ENCODE measurements at regions not wholly inside any gene's neighbourhood (a gene's known extent, or its start where the extent isn't known, plus 50 kb on each side); places are given as distances from the start of the nearest gene placed in this dataset.

DNA sequence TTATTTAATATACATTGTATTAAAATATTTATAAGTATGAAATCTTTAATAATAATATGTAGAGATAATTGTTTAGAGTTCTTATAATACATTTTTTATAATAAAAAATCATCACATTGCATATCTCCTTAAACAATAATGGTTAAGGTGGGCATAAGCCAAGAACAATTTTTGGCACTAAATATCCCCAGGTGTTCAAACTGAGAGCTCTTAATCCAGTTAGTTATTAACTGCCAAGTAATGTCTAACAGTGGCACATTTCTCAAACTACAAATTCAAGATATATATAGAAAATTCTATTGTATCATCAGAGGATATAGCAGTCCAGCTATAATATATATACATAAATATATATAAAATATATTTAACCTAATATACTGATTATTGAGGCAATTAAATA lies 680.8 kb downstream of the SI start:
- H3K27ac ChIP-seq (ENCODE audit: low read length in 2 of 2), result no peak overlapping the region
- TF ChIP-seq EZH2 (IDR thresholded peaks at IDR 0.05; ENCODE audit: borderline replicate concordance, insufficient read depth, low read depth, low read length, poor library complexity, severe bottlenecking), result no peak
- TF ChIP-seq, protein P1, sequence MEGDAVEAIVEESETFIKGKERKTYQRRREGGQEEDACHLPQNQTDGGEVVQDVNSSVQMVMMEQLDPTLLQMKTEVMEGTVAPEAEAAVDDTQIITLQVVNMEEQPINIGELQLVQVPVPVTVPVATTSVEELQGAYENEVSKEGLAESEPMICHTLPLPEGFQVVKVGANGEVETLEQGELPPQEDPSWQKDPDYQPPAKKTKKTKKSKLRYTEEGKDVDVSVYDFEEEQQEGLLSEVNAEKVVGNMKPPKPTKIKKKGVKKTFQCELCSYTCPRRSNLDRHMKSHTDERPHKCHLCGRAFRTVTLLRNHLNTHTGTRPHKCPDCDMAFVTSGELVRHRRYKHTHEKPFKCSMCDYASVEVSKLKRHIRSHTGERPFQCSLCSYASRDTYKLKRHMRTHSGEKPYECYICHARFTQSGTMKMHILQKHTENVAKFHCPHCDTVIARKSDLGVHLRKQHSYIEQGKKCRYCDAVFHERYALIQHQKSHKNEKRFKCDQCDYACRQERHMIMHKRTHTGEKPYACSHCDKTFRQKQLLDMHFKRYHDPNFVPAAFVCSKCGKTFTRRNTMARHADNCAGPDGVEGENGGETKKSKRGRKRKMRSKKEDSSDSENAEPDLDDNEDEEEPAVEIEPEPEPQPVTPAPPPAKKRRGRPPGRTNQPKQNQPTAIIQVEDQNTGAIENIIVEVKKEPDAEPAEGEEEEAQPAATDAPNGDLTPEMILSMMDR (IDR thresholded peaks at IDR 0.05), result no peak

DNA sequence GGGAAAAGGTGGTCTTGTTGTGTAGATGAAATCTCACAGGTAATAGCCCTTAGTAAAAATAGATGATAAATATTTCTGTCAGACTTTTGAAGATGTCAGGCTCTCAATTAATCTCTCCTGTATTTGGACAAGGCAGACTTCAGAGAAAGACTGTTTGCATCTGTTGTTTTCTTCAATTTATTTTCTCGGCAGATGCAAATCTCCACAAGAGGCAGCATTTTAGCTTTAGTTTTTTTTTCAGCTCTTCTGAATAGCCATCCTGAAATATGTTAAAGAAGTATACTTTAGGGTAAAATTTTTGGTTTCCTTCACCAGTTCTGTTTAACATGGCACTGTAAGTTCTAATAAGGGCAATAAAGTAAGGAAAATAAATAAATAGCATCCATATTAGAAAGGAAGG lies 685.1 kb downstream of the SI start:
- Histone ChIP-seq H2AFZ (ENCODE audit: insufficient read depth, low read depth, low read length, poor library complexity, severe bottlenecking) (no peak overlapping the region), H3K4me1 (ENCODE audit: control insufficient read depth in 2 of 2, insufficient read depth in 2 of 2, low read length in 2 of 2) (no peaks in the 10 kb centered on the region), H3K79me2 (ENCODE audit: control insufficient read depth, insufficient read depth, low read length) (no peaks in the 10 kb centered on the region), H3K27ac (ENCODE audit: low read length in 2 of 2) (no peak overlapping the region), H3K27me3 (replicated peaks in 1 of 4; ENCODE audit: control extremely low read depth in 1 of 4, control insufficient read depth in 3 of 4, insufficient read depth in 4 of 4, low read length in 3 of 4) (no peaks in the 10 kb centered on the region), H3K9me3 (ENCODE audit: control extremely low read depth in 1 of 3, control insufficient read depth in 2 of 3, insufficient read depth in 1 of 3, low read length in 2 of 3) (no peaks in the 10 kb centered on the region), H3K4me2 (replicated peaks; ENCODE audit: low read depth, low read length, poor library complexity, severe bottlenecking) (no peak overlapping the region), H3K36me3 (replicated peaks in 1 of 2; ENCODE audit: control extremely low read depth in 1 of 2, control insufficient read depth in 1 of 2, extremely low read depth in 1 of 2, insufficient read depth in 2 of 2, low read length in 1 of 2) (no peaks in the 10 kb centered on the region), H4K20me1 (ENCODE audit: control insufficient read depth, insufficient read depth, low read length, poor library complexity, severe bottlenecking) (no peaks in the 10 kb centered on the region), H3K9ac (ENCODE audit: low read length) (no peak overlapping the region), H3K4me3 (ENCODE audit: control extremely low read depth in 1 of 5, extremely low read depth in 1 of 5, insufficient read depth in 1 of 5, low read depth in 2 of 5, low read length in 4 of 5) (no peak overlapping the region)
- DNase-seq (no peak), ATAC-seq (ENCODE audit: low read depth) (no peak)
- no peak overlapping the region for H3K4me3 Mint-ChIP-seq
- H3K27me3 Mint-ChIP-seq, result no peaks in the 10 kb centered on the region
- WGBS (ENCODE audit: insufficient coverage), result no CpG with 5 or more reads among the region's 1 CpG
- H3K9me3 Mint-ChIP-seq (ENCODE audit: insufficient read depth), result peaks cover 5% of the 10 kb centered on the region
- POLR2A ChIA-PET, result no interaction called here
- CTCF ChIA-PET, result no interaction called here
- no peak overlapping the region for H3K27ac Mint-ChIP-seq
- intact Hi-C loops (cut with micrococcal nuclease), result no loop called here
- H3K4me1 Mint-ChIP-seq, result no peaks in the 10 kb centered on the region
- TF ChIP-seq, protein P1 (IDR thresholded peaks at IDR 0.05), result no peak
- TF ChIP-seq EZH2 (IDR thresholded peaks at IDR 0.05; ENCODE audit: borderline replicate concordance, insufficient read depth, low read depth, low read length, poor library complexity, severe bottlenecking), result no peak

More for the DNA sequence above, 680.8 kb downstream of the SI start:
- no peak overlapping the region for H3K4me3 Mint-ChIP-seq
- Histone ChIP-seq H3K9ac (ENCODE audit: low read length) (no peak overlapping the region), H3K36me3 (replicated peaks in 1 of 2; ENCODE audit: control extremely low read depth in 1 of 2, control insufficient read depth in 1 of 2, extremely low read depth in 1 of 2, insufficient read depth in 2 of 2, low read length in 1 of 2) (no peaks in the 10 kb centered on the region), H4K20me1 (ENCODE audit: control insufficient read depth, insufficient read depth, low read length, poor library complexity, severe bottlenecking) (no peaks in the 10 kb centered on the region), H2AFZ (ENCODE audit: insufficient read depth, low read depth, low read length, poor library complexity, severe bottlenecking) (no peak overlapping the region), H3K9me3 (ENCODE audit: control extremely low read depth in 1 of 3, control insufficient read depth in 2 of 3, insufficient read depth in 1 of 3, low read length in 2 of 3) (peaks cover 0 to 5% (median 0%) of the 10 kb centered on the region in 3 donors), H3K4me1 (ENCODE audit: control insufficient read depth in 2 of 2, insufficient read depth in 2 of 2, low read length in 2 of 2) (no peaks in the 10 kb centered on the region), H3K79me2 (ENCODE audit: control insufficient read depth, insufficient read depth, low read length) (no peaks in the 10 kb centered on the region), H3K4me2 (replicated peaks; ENCODE audit: low read depth, low read length, poor library complexity, severe bottlenecking) (no peak overlapping the region), H3K27me3 (replicated peaks in 1 of 4; ENCODE audit: control extremely low read depth in 1 of 4, control insufficient read depth in 3 of 4, insufficient read depth in 4 of 4, low read length in 3 of 4) (no peaks in the 10 kb centered on the region), H3K4me3 (ENCODE audit: control extremely low read depth in 1 of 5, extremely low read depth in 1 of 5, insufficient read depth in 1 of 5, low read depth in 2 of 5, low read length in 4 of 5) (no peak overlapping the region)
- no peaks in the 10 kb centered on the region for H3K27me3 Mint-ChIP-seq
- no peak overlapping the region for H3K27ac Mint-ChIP-seq
- intact Hi-C loops (cut with micrococcal nuclease), result no loop called here
- DNase-seq, result no peak
- no peak for ATAC-seq (ENCODE audit: low read depth)
- POLR2A ChIA-PET, result no interaction called here
- CTCF ChIA-PET, result no interaction called here
- no peaks in the 10 kb centered on the region for H3K9me3 Mint-ChIP-seq (ENCODE audit: insufficient read depth)
- H3K4me1 Mint-ChIP-seq, result no peaks in the 10 kb centered on the region

All from B cell (primary cell).